CD4-positive, alpha-beta T cell (primary cell): ENCODE measurements at regions not wholly inside any gene's neighbourhood (a gene's known extent, or its start where the extent isn't known, plus 50 kb on each side); places are given as distances from the start of the nearest gene placed in this dataset.

Experiments used
- ATAC-seq: fragments of 200-7000 bp; cut with Tn5 transposase; one replicate; pipeline ENCODE4 v1.10.0; 2022; ENCODE audit warnings: mild to moderate bottlenecking; ENCODE audit not compliant: poor library complexity
- CTCF ChIA-PET: fragments of 350-600 bp; sonication (Branson Sonifier 250); formaldehyde crosslinking; loops from one replicate; lab custom pipeline; 2021; ENCODE audit warnings: antibody characterized with exemption, inconsistent platforms; lab: Charles Lee
- POLR2A ChIA-PET: fragments of 350-600 bp; sonication (Branson Sonifier 250); formaldehyde crosslinking; loops from one replicate; lab custom pipeline; 2021; ENCODE audit warnings: antibody characterized with exemption, inconsistent platforms; lab: Charles Lee
- DNase-seq, 14 experiments: peaks; one replicate each; pipeline ENCODE4 v3.0.0-alpha.2; 2013 to 2020; ENCODE audit warnings: mixed read lengths in 2 of 14
- H3K27ac ChIP-seq, 2 donors: one replicate each; pipeline versions ENCODE4 v1.5.1 to v1.7.0; 2013; ENCODE audit warnings: low read length in 2 of 2, low read depth in 1 of 2, mild to moderate bottlenecking in 1 of 2
- H3K27me3 ChIP-seq, 2 experiments: 1 replicate in 1 of 2; 2 replicates in 1 of 2; pipeline versions ENCODE4 v1.6.1 to v1.7.0; 2013; ENCODE audit warnings: low read length in 2 of 2, control low read depth in 1 of 2, mild to moderate bottlenecking in 1 of 2, moderate library complexity in 1 of 2; ENCODE audit not compliant: insufficient read depth in 2 of 2, control insufficient read depth in 1 of 2
- H3K36me3 ChIP-seq: one replicate; pipeline ENCODE4 v1.6.1; 2013; ENCODE audit warnings: low read length, control low read depth; ENCODE audit not compliant: insufficient read depth
- H3K4me1 ChIP-seq: one replicate; pipeline ENCODE4 v1.6.1; 2013; ENCODE audit warnings: low read length, control low read depth; ENCODE audit not compliant: insufficient read depth
- H3K4me3 ChIP-seq: one replicate; pipeline ENCODE4 v1.5.1; 2013; ENCODE audit warnings: mild to moderate bottlenecking, low read length, moderate library complexity
- H3K9me3 ChIP-seq, 2 experiments: 1 replicate in 1 of 2; 2 replicates in 1 of 2; pipeline versions ENCODE4 v1.6.1 to v1.7.0; 2013; ENCODE audit warnings: low read length in 2 of 2, mild to moderate bottlenecking in 2 of 2, control low read depth in 1 of 2, moderate library complexity in 1 of 2; ENCODE audit not compliant: control insufficient read depth in 1 of 2, insufficient read depth in 1 of 2
- H3K27ac Mint-ChIP-seq: one replicate; pipeline ENCODE4 v1.8.0; 2020; ENCODE audit warnings: mixed read lengths
- H3K27me3 Mint-ChIP-seq: one replicate; pipeline ENCODE4 v1.8.0; 2021; ENCODE audit warnings: mixed read lengths
- H3K36me3 Mint-ChIP-seq: one replicate; pipeline ENCODE4 v1.8.0; 2021; ENCODE audit warnings: low read depth, mixed read lengths
- H3K4me1 Mint-ChIP-seq: one replicate; pipeline ENCODE4 v1.8.0; 2021; ENCODE audit warnings: low read depth, mixed read lengths
- H3K4me3 Mint-ChIP-seq: one replicate; pipeline ENCODE4 v1.8.0; 2020; ENCODE audit warnings: mild to moderate bottlenecking, mixed read lengths
- H3K9me3 Mint-ChIP-seq: one replicate; pipeline ENCODE4 v1.8.0; 2020; ENCODE audit warnings: mixed read lengths
- CTCF ChIP-seq: fragments of 200-600 bp; IDR thresholded peaks from one replicate; pipeline ENCODE4 v1.8.0; 2022; ENCODE audit warnings: antibody characterized with exemption, mild to moderate bottlenecking
- intact Hi-C, 2 experiments: fragments of 100-400 bp; cut with DNase I in 1 of 2; cut with micrococcal nuclease in 1 of 2; formaldehyde crosslinking; loops; one replicate each; pipeline versions ENCODE4 v1.15.1 to v1.9.0; 2023 to 2025; cut with DNase I, micrococcal nuclease

GRCh38 chr18:68462766-68463165 is 252.1 kb downstream of the TMX3 start:
- no peaks in the 10 kb centered on the region for H3K36me3 ChIP-seq
- Mint-ChIP-seq H3K27me3 (no peaks in the 10 kb centered on the region), H3K4me3 (no peak overlapping the region), H3K4me1 (no peaks in the 10 kb centered on the region), H3K27ac (no peak overlapping the region), H3K36me3 (no peaks in the 10 kb centered on the region), H3K9me3 (no peaks in the 10 kb centered on the region)
- TF ChIP-seq CTCF: no peak
- ATAC-seq: no peak
- ChIA-PET POLR2A (no interaction called here), CTCF (no interaction called here)
- intact Hi-C loops: no loop called here
- no peak overlapping the region for H3K4me3 ChIP-seq
- no peaks in the 10 kb centered on the region for H3K27me3 ChIP-seq
- no peaks in the 10 kb centered on the region for H3K9me3 ChIP-seq
- DNase-seq: no peak
- no peak overlapping the region for H3K27ac ChIP-seq
- no peaks in the 10 kb centered on the region for H3K4me1 ChIP-seq

- DNase-seq: no peak
- H3K27me3 ChIP-seq: no peaks in the 10 kb centered on the region
- no peaks in the 10 kb centered on the region for H3K27me3 Mint-ChIP-seq
- no peak overlapping the region for H3K4me3 ChIP-seq
- no peaks in the 10 kb centered on the region for H3K36me3 Mint-ChIP-seq
- H3K4me3 Mint-ChIP-seq: no peak overlapping the region
- no peaks in the 10 kb centered on the region for H3K9me3 Mint-ChIP-seq
- no peak overlapping the region for H3K27ac Mint-ChIP-seq
- intact Hi-C loops: no loop called here
- ATAC-seq: no peak
- no peak for TF ChIP-seq CTCF
- H3K27ac ChIP-seq: no peak overlapping the region
- no peaks in the 10 kb centered on the region for H3K36me3 ChIP-seq
- H3K4me1 ChIP-seq: no peaks in the 10 kb centered on the region
- POLR2A ChIA-PET: no interaction called here
- H3K4me1 Mint-ChIP-seq: no peaks in the 10 kb centered on the region
- CTCF ChIA-PET: no interaction called here
- H3K9me3 ChIP-seq: no peaks in the 10 kb centered on the region
Observed at GRCh38 chr18:68462148-68462547, 252.8 kb downstream of the TMX3 start.

- POLR2A ChIA-PET: no interaction called here
Observed at GRCh38 chr18:68461481-68462018, 253.4 kb downstream of the TMX3 start.

More at GRCh38 chr18:68461481-68462018, 253.4 kb downstream of the TMX3 start:
- Mint-ChIP-seq H3K4me1 (no peaks in the 10 kb centered on the region), H3K36me3 (no peaks in the 10 kb centered on the region), H3K27me3 (no peaks in the 10 kb centered on the region), H3K27ac (no peak overlapping the region), H3K4me3 (no peak overlapping the region), H3K9me3 (no peaks in the 10 kb centered on the region)
- no peaks in the 10 kb centered on the region for H3K9me3 ChIP-seq
- no peak overlapping the region for H3K27ac ChIP-seq
- intact Hi-C loops: no loop called here
- CTCF ChIA-PET: no interaction called here
- no peaks in the 10 kb centered on the region for H3K27me3 ChIP-seq
- ATAC-seq (no peak), DNase-seq (no peak)
- H3K36me3 ChIP-seq: no peaks in the 10 kb centered on the region
- no peak for TF ChIP-seq CTCF
- no peak overlapping the region for H3K4me3 ChIP-seq
- no peaks in the 10 kb centered on the region for H3K4me1 ChIP-seq
